ENCODE measurements at regions not wholly inside any gene's neighbourhood (a gene's known extent, or its start where the extent isn't known, plus 50 kb on each side); places are given as distances from the start of the nearest gene placed in this dataset.

GRCh38 chr17:53186001-53186400 lies 636.7 kb upstream of the KIF2B start:
- ChIA-PET POLR2A (no interaction called here), CTCF (no interaction called here)
- WGBS (ENCODE audit: insufficient coverage), result no CpG with 5 or more reads among the region's 2 CpGs
- Histone ChIP-seq H3K36me3 (ENCODE audit: control insufficient read depth in 4 of 4, insufficient read depth in 4 of 4, low read length in 3 of 4) (no peaks in the 10 kb centered on the region), H3K4me1 (ENCODE audit: control extremely low read depth in 1 of 4, control insufficient read depth in 4 of 4, insufficient read depth in 4 of 4, low read length in 3 of 4) (no peaks in the 10 kb centered on the region), H3K27ac (ENCODE audit: insufficient read depth in 1 of 2, low read depth in 1 of 2, low read length in 2 of 2, poor library complexity in 1 of 2, severe bottlenecking in 2 of 2) (no peak overlapping the region), H3K4me3 (ENCODE audit: control insufficient read depth in 1 of 7, extremely low read depth in 1 of 7, insufficient read depth in 4 of 7, low read depth in 2 of 7, low read length in 6 of 7) (no peak overlapping the region), H3K27me3 (replicated peaks in 2 of 5; ENCODE audit: control insufficient read depth in 4 of 5, insufficient read depth in 5 of 5, low read length in 4 of 5) (no peaks in the 10 kb centered on the region), H3K9me3 (ENCODE audit: control extremely low read depth in 1 of 5, control insufficient read depth in 4 of 5, insufficient read depth in 2 of 5, low read depth in 1 of 5, low read length in 4 of 5) (no peaks in the 10 kb centered on the region)
- no peak for DNase-seq

DNA sequence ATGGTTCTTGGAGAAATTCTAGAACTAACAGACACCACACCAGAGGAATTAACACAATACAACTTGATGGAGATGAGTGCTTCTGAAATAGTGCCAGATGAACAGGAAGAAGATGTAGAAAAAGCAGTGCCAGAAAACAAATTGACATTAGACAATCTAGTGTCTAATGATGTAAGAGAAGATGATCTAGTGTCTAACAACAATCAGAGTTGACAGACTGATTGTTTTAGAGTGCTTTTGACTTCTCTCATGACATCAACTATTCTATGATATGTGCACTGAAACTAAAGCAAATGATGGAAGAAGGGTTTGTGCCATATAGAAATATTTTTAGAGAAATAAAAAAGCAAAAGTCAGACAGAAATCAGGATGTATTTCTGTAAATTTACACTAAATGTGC lies 646.1 kb upstream of the KIF2B start:
- ChIA-PET POLR2A (no interaction called here), CTCF (no interaction called here)
- no peaks in the 10 kb centered on the region for H3K36me3 ChIP-seq (ENCODE audit: control insufficient read depth in 4 of 4, insufficient read depth in 4 of 4, low read length in 3 of 4)
- DNase-seq, result no peak
- no peak overlapping the region for H3K4me3 ChIP-seq (ENCODE audit: control insufficient read depth in 1 of 7, extremely low read depth in 1 of 7, insufficient read depth in 4 of 7, low read depth in 2 of 7, low read length in 6 of 7)
- H3K27ac ChIP-seq (ENCODE audit: insufficient read depth in 1 of 2, low read depth in 1 of 2, low read length in 2 of 2, poor library complexity in 1 of 2, severe bottlenecking in 2 of 2), result no peak overlapping the region
- H3K27me3 ChIP-seq (replicated peaks in 2 of 5; ENCODE audit: control insufficient read depth in 4 of 5, insufficient read depth in 5 of 5, low read length in 4 of 5), result no peaks in the 10 kb centered on the region
- H3K9me3 ChIP-seq (ENCODE audit: control extremely low read depth in 1 of 5, control insufficient read depth in 4 of 5, insufficient read depth in 2 of 5, low read depth in 1 of 5, low read length in 4 of 5), result no peaks in the 10 kb centered on the region
- H3K4me1 ChIP-seq (ENCODE audit: control extremely low read depth in 1 of 4, control insufficient read depth in 4 of 4, insufficient read depth in 4 of 4, low read length in 3 of 4), result no peaks in the 10 kb centered on the region

DNA sequence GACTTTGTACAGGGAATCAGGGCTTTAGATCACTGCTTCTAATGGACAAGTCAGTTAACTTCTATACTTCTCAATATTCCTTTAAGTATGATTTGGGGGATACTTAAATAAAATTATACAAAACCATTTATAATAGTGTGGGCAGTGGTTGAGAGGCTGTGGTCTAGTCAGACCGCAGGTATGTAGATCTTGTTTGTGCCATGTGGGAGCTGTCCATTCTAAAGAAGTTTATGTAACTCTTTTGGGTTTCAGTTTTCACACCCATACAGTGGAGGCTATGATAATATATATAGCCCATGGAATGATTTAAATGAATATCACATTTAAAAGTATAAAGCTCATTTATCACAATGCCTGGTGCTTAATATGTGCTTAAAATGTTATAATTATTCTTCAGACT lies 654.3 kb upstream of the KIF2B start:
- ChIA-PET CTCF (no interaction called here), POLR2A (interaction anchor here (0.6 kb wide), 1 partner anchor 1262 kb away, joined by 3 read pairs; no protein-coding TSS in a partner anchor)
- whole genome bisulfite sequencing (ENCODE audit: insufficient coverage), result no CpG with 5 or more reads among the region's 1 CpG
- no peaks in the 10 kb centered on the region for H3K4me1 ChIP-seq (ENCODE audit: control extremely low read depth in 1 of 4, control insufficient read depth in 4 of 4, insufficient read depth in 4 of 4, low read length in 3 of 4)
- no peaks in the 10 kb centered on the region for H3K36me3 ChIP-seq (ENCODE audit: control insufficient read depth in 4 of 4, insufficient read depth in 4 of 4, low read length in 3 of 4)
- no peaks in the 10 kb centered on the region for H3K9me3 ChIP-seq (ENCODE audit: control extremely low read depth in 1 of 5, control insufficient read depth in 4 of 5, insufficient read depth in 2 of 5, low read depth in 1 of 5, low read length in 4 of 5)
- no peak overlapping the region for H3K27ac ChIP-seq (ENCODE audit: insufficient read depth in 1 of 2, low read depth in 1 of 2, low read length in 2 of 2, poor library complexity in 1 of 2, severe bottlenecking in 2 of 2)
- H3K4me3 ChIP-seq (ENCODE audit: control insufficient read depth in 1 of 7, extremely low read depth in 1 of 7, insufficient read depth in 4 of 7, low read depth in 2 of 7, low read length in 6 of 7), result no peak overlapping the region
- no peaks in the 10 kb centered on the region for H3K27me3 ChIP-seq (replicated peaks in 2 of 5; ENCODE audit: control insufficient read depth in 4 of 5, insufficient read depth in 5 of 5, low read length in 4 of 5)
- DNase-seq, result no peak

DNA sequence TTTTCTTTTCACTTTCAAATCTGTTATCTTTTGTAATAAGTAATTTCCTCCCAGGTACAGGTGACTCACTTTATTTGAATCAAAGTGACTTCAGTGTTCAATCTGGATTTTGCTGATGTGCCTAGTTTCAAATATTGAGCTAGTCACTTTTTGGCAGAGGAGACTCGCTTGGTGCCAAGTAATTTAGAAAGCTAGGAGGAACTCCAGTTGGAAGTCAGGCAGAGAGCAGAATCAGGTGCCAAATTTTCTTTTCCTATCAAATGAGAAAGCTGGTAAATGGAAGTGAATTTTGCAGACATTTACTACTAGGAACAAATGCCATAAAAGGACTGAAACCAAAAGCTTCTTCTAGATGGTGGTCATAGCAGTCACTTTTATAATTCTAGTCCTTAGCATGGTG lies 656.0 kb upstream of the KIF2B start:
- no peak for DNase-seq
- Histone ChIP-seq H3K4me1 (ENCODE audit: control extremely low read depth in 1 of 4, control insufficient read depth in 4 of 4, insufficient read depth in 4 of 4, low read length in 3 of 4) (no peaks in the 10 kb centered on the region), H3K9me3 (ENCODE audit: control extremely low read depth in 1 of 5, control insufficient read depth in 4 of 5, insufficient read depth in 2 of 5, low read depth in 1 of 5, low read length in 4 of 5) (no peaks in the 10 kb centered on the region), H3K27ac (ENCODE audit: insufficient read depth in 1 of 2, low read depth in 1 of 2, low read length in 2 of 2, poor library complexity in 1 of 2, severe bottlenecking in 2 of 2) (no peak overlapping the region), H3K36me3 (ENCODE audit: control insufficient read depth in 4 of 4, insufficient read depth in 4 of 4, low read length in 3 of 4) (no peaks in the 10 kb centered on the region), H3K4me3 (ENCODE audit: control insufficient read depth in 1 of 7, extremely low read depth in 1 of 7, insufficient read depth in 4 of 7, low read depth in 2 of 7, low read length in 6 of 7) (no peak overlapping the region), H3K27me3 (replicated peaks in 2 of 5; ENCODE audit: control insufficient read depth in 4 of 5, insufficient read depth in 5 of 5, low read length in 4 of 5) (no peaks in the 10 kb centered on the region)
- ChIA-PET POLR2A (no interaction called here), CTCF (no interaction called here)
- no CpG with 5 or more reads among the region's 1 CpG for WGBS (ENCODE audit: insufficient coverage)

DNA sequence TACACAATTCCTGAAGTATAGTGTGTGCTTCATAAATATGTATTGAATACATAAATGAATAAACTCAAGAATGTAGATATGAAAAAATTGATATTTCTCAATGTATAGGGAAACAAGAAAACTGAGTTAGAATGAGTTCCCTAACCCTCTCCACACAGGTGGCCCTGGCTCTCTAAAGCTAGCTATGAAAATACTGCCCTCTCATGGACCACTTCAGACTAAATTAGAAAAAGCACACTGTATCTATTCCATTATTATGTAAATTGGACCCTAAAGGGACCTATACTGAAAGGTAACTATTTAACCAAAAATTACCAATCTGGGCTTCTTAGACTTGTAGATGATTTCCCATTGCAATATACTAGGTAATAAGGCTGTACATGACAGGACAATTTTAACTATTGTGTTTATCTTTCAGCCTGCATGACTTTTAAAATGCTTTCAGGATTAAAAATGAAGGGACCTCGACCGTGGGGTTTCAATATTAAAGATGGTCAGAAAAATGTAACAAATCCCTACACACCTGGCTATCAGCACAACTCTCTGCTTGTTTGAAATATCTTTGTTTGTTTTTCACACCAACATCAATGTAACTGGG lies 672.5 kb upstream of the KIF2B start:
- POLR2A ChIA-PET, result no interaction called here
- WGBS (ENCODE audit: insufficient coverage), result no CpG with 5 or more reads among the region's 2 CpGs

DNA sequence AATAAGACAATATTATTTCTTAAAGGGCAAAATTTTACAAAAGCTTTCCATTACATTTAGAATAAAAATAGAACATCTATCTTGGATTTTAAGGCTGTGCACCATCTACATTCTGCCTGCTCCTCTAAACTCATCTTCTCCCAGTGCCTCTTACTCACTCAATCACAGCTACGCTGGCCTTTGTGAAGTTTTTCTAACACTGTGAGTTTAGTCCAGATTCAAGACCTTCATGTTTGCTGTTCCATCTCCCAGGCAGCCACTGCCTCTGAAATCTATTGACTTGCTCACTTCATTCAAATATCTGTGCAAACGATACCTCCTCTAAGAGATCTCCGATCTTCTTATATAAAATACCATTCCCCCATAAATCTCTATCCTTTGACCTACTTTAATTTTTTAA lies 673.4 kb upstream of the KIF2B start:
- POLR2A ChIA-PET, result no interaction called here
- Histone ChIP-seq H3K4me1 (ENCODE audit: control extremely low read depth in 1 of 4, control insufficient read depth in 4 of 4, insufficient read depth in 4 of 4, low read length in 3 of 4) (no peaks in the 10 kb centered on the region), H3K36me3 (ENCODE audit: control insufficient read depth in 4 of 4, insufficient read depth in 4 of 4, low read length in 3 of 4) (no peaks in the 10 kb centered on the region), H3K4me3 (ENCODE audit: control insufficient read depth in 1 of 7, extremely low read depth in 1 of 7, insufficient read depth in 4 of 7, low read depth in 2 of 7, low read length in 6 of 7) (no peak overlapping the region), H3K27me3 (replicated peaks in 2 of 5; ENCODE audit: control insufficient read depth in 4 of 5, insufficient read depth in 5 of 5, low read length in 4 of 5) (no peaks in the 10 kb centered on the region), H3K9me3 (ENCODE audit: control extremely low read depth in 1 of 5, control insufficient read depth in 4 of 5, insufficient read depth in 2 of 5, low read depth in 1 of 5, low read length in 4 of 5) (no peaks in the 10 kb centered on the region), H3K27ac (ENCODE audit: insufficient read depth in 1 of 2, low read depth in 1 of 2, low read length in 2 of 2, poor library complexity in 1 of 2, severe bottlenecking in 2 of 2) (no peak overlapping the region)
- DNase-seq, result no peak
- CTCF ChIA-PET, result no interaction called here
- WGBS (ENCODE audit: insufficient coverage), result 100% methylated on average over 1 of the region's 3 CpGs

More for the DNA sequence above, 672.5 kb upstream of the KIF2B start:
- Histone ChIP-seq H3K27ac (ENCODE audit: insufficient read depth in 1 of 2, low read depth in 1 of 2, low read length in 2 of 2, poor library complexity in 1 of 2, severe bottlenecking in 2 of 2) (no peak overlapping the region), H3K4me3 (ENCODE audit: control insufficient read depth in 1 of 7, extremely low read depth in 1 of 7, insufficient read depth in 4 of 7, low read depth in 2 of 7, low read length in 6 of 7) (no peak overlapping the region), H3K36me3 (ENCODE audit: control insufficient read depth in 4 of 4, insufficient read depth in 4 of 4, low read length in 3 of 4) (no peaks in the 10 kb centered on the region), H3K9me3 (ENCODE audit: control extremely low read depth in 1 of 5, control insufficient read depth in 4 of 5, insufficient read depth in 2 of 5, low read depth in 1 of 5, low read length in 4 of 5) (no peaks in the 10 kb centered on the region), H3K4me1 (ENCODE audit: control extremely low read depth in 1 of 4, control insufficient read depth in 4 of 4, insufficient read depth in 4 of 4, low read length in 3 of 4) (no peaks in the 10 kb centered on the region), H3K27me3 (replicated peaks in 2 of 5; ENCODE audit: control insufficient read depth in 4 of 5, insufficient read depth in 5 of 5, low read length in 4 of 5) (no peaks in the 10 kb centered on the region)
- DNase-seq, result no peak
- CTCF ChIA-PET, result no interaction called here

DNA sequence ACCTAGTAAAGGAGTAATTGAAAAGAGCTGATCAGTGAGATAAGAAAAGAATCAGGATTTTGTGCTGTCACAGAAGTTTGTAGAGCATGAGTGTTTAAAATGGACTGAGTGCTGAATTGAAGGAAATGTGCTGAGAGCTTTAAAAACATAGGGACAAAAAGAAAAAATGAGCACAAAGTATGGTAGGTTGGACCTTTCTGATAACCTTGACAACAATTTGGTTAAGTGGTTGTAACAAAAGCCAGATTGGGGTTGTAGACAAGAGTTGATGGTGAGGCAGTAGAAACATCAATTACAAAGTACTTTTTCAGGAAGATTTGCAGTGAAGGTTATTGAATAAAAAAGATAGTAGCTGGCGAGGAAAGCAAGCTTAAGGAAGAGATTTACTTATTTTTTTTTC lies 674.7 kb upstream of the KIF2B start:
- H3K36me3 ChIP-seq (ENCODE audit: control insufficient read depth in 4 of 4, insufficient read depth in 4 of 4, low read length in 3 of 4), result no peaks in the 10 kb centered on the region
- H3K27me3 ChIP-seq (replicated peaks in 2 of 5; ENCODE audit: control insufficient read depth in 4 of 5, insufficient read depth in 5 of 5, low read length in 4 of 5), result no peaks in the 10 kb centered on the region
- no peak overlapping the region for H3K4me3 ChIP-seq (ENCODE audit: control insufficient read depth in 1 of 7, extremely low read depth in 1 of 7, insufficient read depth in 4 of 7, low read depth in 2 of 7, low read length in 6 of 7)
- H3K9me3 ChIP-seq (ENCODE audit: control extremely low read depth in 1 of 5, control insufficient read depth in 4 of 5, insufficient read depth in 2 of 5, low read depth in 1 of 5, low read length in 4 of 5), result no peaks in the 10 kb centered on the region
- no peak overlapping the region for H3K27ac ChIP-seq (ENCODE audit: insufficient read depth in 1 of 2, low read depth in 1 of 2, low read length in 2 of 2, poor library complexity in 1 of 2, severe bottlenecking in 2 of 2)
- 93% methylated on average over 1 of the region's 1 CpG for WGBS (ENCODE audit: insufficient coverage)
- CTCF ChIA-PET, result no interaction called here
- DNase-seq, result no peak
- H3K4me1 ChIP-seq (ENCODE audit: control extremely low read depth in 1 of 4, control insufficient read depth in 4 of 4, insufficient read depth in 4 of 4, low read length in 3 of 4), result no peaks in the 10 kb centered on the region
- POLR2A ChIA-PET, result no interaction called here
